Dendritic cell treated with granulocyte-macrophage colony-stimulating factor and Interleukin-4, amounts not matched to agents 40 ng/mL and 50 ng/mL, for 4 days (primary cell): ENCODE measurements at regions not wholly inside any gene's neighbourhood (a gene's known extent, or its start where the extent isn't known, plus 50 kb on each side); places are given as distances from the start of the nearest gene placed in this dataset.
"Not testable (repeated sequence)": the region's sequence is repeated elsewhere in the genome, so short reads cannot be mapped to it uniquely, and the experiment has no call there.

Experiments used
- H3K27ac Mint-ChIP-seq: one replicate; pipeline ENCODE4 v1.8.0; 2022; ENCODE audit warnings: mild to moderate bottlenecking, mixed read lengths
- H3K27me3 Mint-ChIP-seq: one replicate; pipeline ENCODE4 v1.8.0; 2022; ENCODE audit warnings: mild to moderate bottlenecking, mixed read lengths
- H3K36me3 Mint-ChIP-seq: one replicate; pipeline ENCODE4 v1.8.0; 2022; ENCODE audit warnings: low read depth, mixed read lengths
- H3K4me1 Mint-ChIP-seq: one replicate; pipeline ENCODE4 v1.8.0; 2022; ENCODE audit warnings: low read depth, mixed read lengths
- H3K4me3 Mint-ChIP-seq: one replicate; pipeline ENCODE4 v1.8.0; 2022; ENCODE audit warnings: mild to moderate bottlenecking, moderate library complexity, mixed read lengths
- H3K9me3 Mint-ChIP-seq: one replicate; pipeline ENCODE4 v1.8.0; 2022; ENCODE audit warnings: mixed read lengths
- intact Hi-C: fragments of 100-400 bp; cut with micrococcal nuclease; formaldehyde crosslinking; loops from one replicate; pipeline ENCODE4 v1.15.0; 2022

- peak overlapping the region; percentile 53 for H3K4me3 Mint-ChIP-seq
- intact Hi-C loops: no loop called here
- no peaks in the 10 kb centered on the region for H3K9me3 Mint-ChIP-seq
- peaks cover 93% of the 10 kb centered on the region for H3K4me1 Mint-ChIP-seq
- no peaks in the 10 kb centered on the region for H3K36me3 Mint-ChIP-seq
- H3K27me3 Mint-ChIP-seq: no peaks in the 10 kb centered on the region
- peak overlapping the region; percentile 96 for H3K27ac Mint-ChIP-seq
Measured at GRCh38 chr1:234848972-234849649, 239.1 kb upstream of the IRF2BP2 start.

- H3K4me3 Mint-ChIP-seq, H3K27me3 Mint-ChIP-seq, H3K36me3 Mint-ChIP-seq, H3K9me3 Mint-ChIP-seq, intact Hi-C loops: not testable (repeated sequence)
- peak overlapping the region; percentile 96 for H3K27ac Mint-ChIP-seq
- H3K4me1 Mint-ChIP-seq: peaks cover 86% of the 10 kb centered on the region
Measured at GRCh38 chr1:234846813-234847212, 236.8 kb upstream of the IRF2BP2 start.

- Mint-ChIP-seq H3K9me3 (no peaks in the 10 kb centered on the region), H3K27me3 (no peaks in the 10 kb centered on the region), H3K4me1 (peaks cover 88% of the 10 kb centered on the region), H3K27ac (peak overlapping the region; percentile 96), H3K36me3 (no peaks in the 10 kb centered on the region), H3K4me3 (no peak overlapping the region)
- intact Hi-C loops: no loop called here
Measured at GRCh38 chr1:234845836-234846235, 235.9 kb upstream of the IRF2BP2 start.

GRCh38 chr1:234845097-234845660 lies 235.2 kb upstream of the IRF2BP2 start:
- H3K9me3 Mint-ChIP-seq: no peaks in the 10 kb centered on the region
- H3K4me1 Mint-ChIP-seq: peaks cover 92% of the 10 kb centered on the region
- peak overlapping the region; percentile 96 for H3K27ac Mint-ChIP-seq
- no peaks in the 10 kb centered on the region for H3K36me3 Mint-ChIP-seq
- intact Hi-C loops: no loop called here
- peak overlapping the region; percentile 42 for H3K4me3 Mint-ChIP-seq
- H3K27me3 Mint-ChIP-seq: no peaks in the 10 kb centered on the region

GRCh38 chr1:234844479-234845031 lies 234.6 kb upstream of the IRF2BP2 start:
- Mint-ChIP-seq H3K4me1 (peaks cover 91% of the 10 kb centered on the region), H3K27me3 (no peaks in the 10 kb centered on the region), H3K4me3 (peak overlapping the region; percentile 42), H3K27ac (peak overlapping the region; percentile 96), H3K36me3 (no peaks in the 10 kb centered on the region), H3K9me3 (no peaks in the 10 kb centered on the region)
- intact Hi-C loops: loop anchor here (5.0 kb wide), 2 partner anchors 233 to 347 kb away; no protein-coding TSS in a partner anchor

- intact Hi-C loops: loop anchor here (2.0 to 5.0 kb wide), 5 partner anchors 23 to 347 kb away; no protein-coding TSS in a partner anchor
- Mint-ChIP-seq H3K4me1 (peaks cover 90% of the 10 kb centered on the region), H3K36me3 (no peaks in the 10 kb centered on the region), H3K27ac (peak overlapping the region; percentile 96), H3K9me3 (no peaks in the 10 kb centered on the region), H3K27me3 (no peaks in the 10 kb centered on the region), H3K4me3 (no peak overlapping the region)
Measured at GRCh38 chr1:234843946-234844345, 234.0 kb upstream of the IRF2BP2 start.

GRCh38 chr1:234842726-234843641 lies 233.0 kb upstream of the IRF2BP2 start:
- no peaks in the 10 kb centered on the region for H3K27me3 Mint-ChIP-seq
- peak overlapping the region; percentile 26 for H3K4me3 Mint-ChIP-seq
- H3K9me3 Mint-ChIP-seq: no peaks in the 10 kb centered on the region
- intact Hi-C loops: loop anchor here (1.0 to 5.0 kb wide), 6 partner anchors 8 to 346 kb away; no protein-coding TSS in a partner anchor
- H3K27ac Mint-ChIP-seq: peak overlapping the region; percentile 96
- H3K4me1 Mint-ChIP-seq: peaks cover 89% of the 10 kb centered on the region
- no peaks in the 10 kb centered on the region for H3K36me3 Mint-ChIP-seq

GRCh38 chr1:234841710-234842231 lies 231.8 kb upstream of the IRF2BP2 start:
- no peaks in the 10 kb centered on the region for H3K27me3 Mint-ChIP-seq
- H3K27ac Mint-ChIP-seq: peak overlapping the region; percentile 96
- no peaks in the 10 kb centered on the region for H3K9me3 Mint-ChIP-seq
- intact Hi-C loops: loop anchor here (1.0 to 5.0 kb wide), 7 partner anchors 10 to 344 kb away; no protein-coding TSS in a partner anchor
- H3K4me3 Mint-ChIP-seq: no peak overlapping the region
- H3K36me3 Mint-ChIP-seq: no peaks in the 10 kb centered on the region
- H3K4me1 Mint-ChIP-seq: peaks cover 84% of the 10 kb centered on the region

- Mint-ChIP-seq H3K4me3 (no peak overlapping the region), H3K27me3 (no peaks in the 10 kb centered on the region), H3K36me3 (no peaks in the 10 kb centered on the region), H3K27ac (peak overlapping the region; percentile 96), H3K9me3 (no peaks in the 10 kb centered on the region), H3K4me1 (peaks cover 84% of the 10 kb centered on the region)
- intact Hi-C loops: loop anchor here (2.0 to 5.0 kb wide), 3 partner anchors 68 to 344 kb away; no protein-coding TSS in a partner anchor
Measured at GRCh38 chr1:234841281-234841680, 231.3 kb upstream of the IRF2BP2 start.

- no peak overlapping the region for H3K4me3 Mint-ChIP-seq
- peaks cover 84% of the 10 kb centered on the region for H3K4me1 Mint-ChIP-seq
- no peaks in the 10 kb centered on the region for H3K36me3 Mint-ChIP-seq
- intact Hi-C loops: loop anchor here (2.0 to 5.0 kb wide), 3 partner anchors 68 to 344 kb away; no protein-coding TSS in a partner anchor
- H3K27me3 Mint-ChIP-seq: no peaks in the 10 kb centered on the region
- peak overlapping the region; percentile 96 for H3K27ac Mint-ChIP-seq
- no peaks in the 10 kb centered on the region for H3K9me3 Mint-ChIP-seq
Measured at GRCh38 chr1:234840843-234841242, 230.9 kb upstream of the IRF2BP2 start.

GRCh38 chr1:234840253-234840652 lies 230.3 kb upstream of the IRF2BP2 start:
- intact Hi-C loops: loop anchor here (2.0 to 5.0 kb wide), 3 partner anchors 67 to 343 kb away; no protein-coding TSS in a partner anchor
- no peaks in the 10 kb centered on the region for H3K27me3 Mint-ChIP-seq
- peaks cover 78% of the 10 kb centered on the region for H3K4me1 Mint-ChIP-seq
- no peaks in the 10 kb centered on the region for H3K36me3 Mint-ChIP-seq
- peak overlapping the region; percentile 96 for H3K27ac Mint-ChIP-seq
- H3K4me3 Mint-ChIP-seq: no peak overlapping the region
- H3K9me3 Mint-ChIP-seq: no peaks in the 10 kb centered on the region

GRCh38 chr1:234839663-234840062 lies 229.7 kb upstream of the IRF2BP2 start:
- H3K36me3 Mint-ChIP-seq: no peaks in the 10 kb centered on the region
- peak overlapping the region; percentile 96 for H3K27ac Mint-ChIP-seq
- intact Hi-C loops: loop anchor here (2.0 to 5.0 kb wide), 3 partner anchors 67 to 342 kb away; no protein-coding TSS in a partner anchor
- H3K27me3 Mint-ChIP-seq: no peaks in the 10 kb centered on the region
- peaks cover 72% of the 10 kb centered on the region for H3K4me1 Mint-ChIP-seq
- no peaks in the 10 kb centered on the region for H3K9me3 Mint-ChIP-seq
- no peak overlapping the region for H3K4me3 Mint-ChIP-seq

- H3K4me1 Mint-ChIP-seq: peaks cover 71% of the 10 kb centered on the region
- no peaks in the 10 kb centered on the region for H3K27me3 Mint-ChIP-seq
- intact Hi-C loops: no loop called here
- no peaks in the 10 kb centered on the region for H3K9me3 Mint-ChIP-seq
- H3K27ac Mint-ChIP-seq: peak overlapping the region; percentile 96
- no peak overlapping the region for H3K4me3 Mint-ChIP-seq
- no peaks in the 10 kb centered on the region for H3K36me3 Mint-ChIP-seq
Measured at GRCh38 chr1:234838820-234839219, 228.8 kb upstream of the IRF2BP2 start.
